ENCODE measurements at regions not wholly inside any gene's neighbourhood (a gene's known extent, or its start where the extent isn't known, plus 50 kb on each side); places are given as distances from the start of the nearest gene placed in this dataset.

DNA sequence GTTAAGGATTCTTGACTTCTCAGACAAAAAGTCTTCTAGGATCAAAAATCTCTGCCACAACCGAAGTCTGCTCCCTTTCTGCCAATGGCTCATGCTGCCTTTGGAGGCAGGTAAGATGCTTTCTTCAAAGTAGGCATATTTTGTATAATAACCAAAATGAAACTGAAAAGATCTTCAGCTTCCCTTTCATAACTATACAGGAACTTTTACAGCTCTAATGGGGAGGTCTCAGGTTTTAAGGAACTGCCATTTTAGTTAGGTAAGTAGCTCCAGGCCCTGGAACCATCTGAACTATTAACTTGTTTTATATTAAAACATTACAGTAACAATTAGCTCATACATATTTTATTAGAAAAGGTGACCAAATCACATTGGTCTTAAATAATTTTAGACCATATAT is 110.9 kb upstream of the FREM1 start:
- no peak for TF ChIP-seq TAF1 (IDR thresholded peaks at IDR 0.05; ENCODE audit: low read depth, low read length)
- no peak for TF ChIP-seq POU2F2 (IDR thresholded peaks at IDR 0.05; ENCODE audit: low read depth, low read length)
